DND-41 (cell line): ENCODE measurements at regions not wholly inside any gene's neighbourhood (a gene's known extent, or its start where the extent isn't known, plus 50 kb on each side); places are given as distances from the start of the nearest gene placed in this dataset.

Source experiments
- CTCF ChIP-seq: IDR thresholded peaks from 2 replicates; pipeline ENCODE4 v1.5.1; 2012; ENCODE audit warnings: borderline replicate concordance, low read length, moderate library complexity, mild to moderate bottlenecking; ENCODE audit not compliant: poor library complexity, severe bottlenecking; ENCODE audit errors: extremely low read depth
- EZH2 ChIP-seq: IDR thresholded peaks from 3 replicates; pipeline ENCODE4 v1.6.1; 2012; ENCODE audit warnings: borderline replicate concordance, low read depth, mild to moderate bottlenecking, moderate library complexity, low read length, inconsistent platforms; ENCODE audit not compliant: severe bottlenecking

- TF ChIP-seq CTCF = no peak
- TF ChIP-seq EZH2 = no peak
Measured at GRCh38 chr1:87666681-87667080, 338.0 kb downstream of the LMO4 start.
